Natural killer cell (primary cell): ENCODE measurements at regions not wholly inside any gene's neighbourhood (a gene's known extent, or its start where the extent isn't known, plus 50 kb on each side); places are given as distances from the start of the nearest gene placed in this dataset.
"Not testable (repeated sequence)": the region's sequence is repeated elsewhere in the genome, so short reads cannot be mapped to it uniquely, and the experiment has no call there.

ENCODE experiments used
- ATAC-seq, 3 donors: fragments of 150-1000 bp in 2 of 3; fragments of 200-7000 bp in 1 of 3; cut with Tn5 transposase; 1 replicate in 1 of 3; 2 replicates in 2 of 3; pipeline ENCODE4 v1.10.0; 2021; ENCODE audit warnings: mild to moderate bottlenecking in 2 of 3, moderate library complexity in 2 of 3
- DNase-seq, 2 donors: peaks; one replicate each; pipeline versions ENCODE4 v3.0.0 to v3.0.0-alpha.2; 2013 to 2021; ENCODE audit warnings: mixed read lengths in 1 of 2
- H3K27ac ChIP-seq: one replicate; pipeline ENCODE4 v1.5.1; 2013; ENCODE audit warnings: mild to moderate bottlenecking, low read length
- H3K27me3 ChIP-seq: one replicate; pipeline ENCODE4 v1.6.1; 2013; ENCODE audit warnings: low read length; ENCODE audit not compliant: control insufficient read depth, insufficient read depth
- H3K36me3 ChIP-seq: one replicate; pipeline ENCODE4 v1.6.1; 2013; ENCODE audit warnings: low read length; ENCODE audit not compliant: control insufficient read depth, insufficient read depth
- H3K4me1 ChIP-seq: one replicate; pipeline ENCODE4 v1.6.1; 2013; ENCODE audit warnings: low read length; ENCODE audit not compliant: control insufficient read depth, insufficient read depth
- H3K4me3 ChIP-seq: one replicate; pipeline ENCODE4 v1.5.1; 2013; ENCODE audit warnings: low read length
- H3K9me3 ChIP-seq: one replicate; pipeline ENCODE4 v1.6.1; 2013; ENCODE audit warnings: low read length; ENCODE audit not compliant: control insufficient read depth, insufficient read depth
- H3K27ac Mint-ChIP-seq, 2 donors: one replicate each; pipeline ENCODE4 v1.8.0; 2022; ENCODE audit warnings: mild to moderate bottlenecking in 2 of 2, mixed read lengths in 2 of 2, moderate library complexity in 1 of 2
- H3K27me3 Mint-ChIP-seq, 2 donors: one replicate each; pipeline ENCODE4 v1.8.0; 2022; ENCODE audit warnings: low read depth in 2 of 2, mixed read lengths in 2 of 2
- H3K36me3 Mint-ChIP-seq: one replicate; pipeline ENCODE4 v1.8.0; 2022; ENCODE audit warnings: mixed read lengths
- H3K4me1 Mint-ChIP-seq, 2 donors: one replicate each; pipeline ENCODE4 v1.8.0; 2022; ENCODE audit warnings: mixed read lengths in 2 of 2
- H3K4me3 Mint-ChIP-seq: one replicate; pipeline ENCODE4 v1.8.0; 2022; ENCODE audit warnings: mild to moderate bottlenecking, moderate library complexity, mixed read lengths
- H3K9me3 Mint-ChIP-seq, 2 donors: one replicate each; pipeline ENCODE4 v1.8.0; 2022; ENCODE audit warnings: mixed read lengths in 2 of 2
- WGBS: methylation state at CpG from one replicate; pipeline ENCODE4 v1.1.7; 2013; ENCODE audit warnings: missing lambda C conversion rate; ENCODE audit not compliant: insufficient coverage; 5-methylcytosine and 5-hydroxymethylcytosine counted together
- intact Hi-C: fragments of 100-400 bp; cut with micrococcal nuclease; formaldehyde crosslinking; loops from one replicate; pipeline ENCODE4 v1.14.2; 2022
- TF ChIP-seq, protein P1 (sequence below): fragments of 200-600 bp; IDR thresholded peaks from one replicate; pipeline ENCODE4 v1.8.0; 2022; ENCODE audit warnings: antibody characterized with exemption

DNA sequence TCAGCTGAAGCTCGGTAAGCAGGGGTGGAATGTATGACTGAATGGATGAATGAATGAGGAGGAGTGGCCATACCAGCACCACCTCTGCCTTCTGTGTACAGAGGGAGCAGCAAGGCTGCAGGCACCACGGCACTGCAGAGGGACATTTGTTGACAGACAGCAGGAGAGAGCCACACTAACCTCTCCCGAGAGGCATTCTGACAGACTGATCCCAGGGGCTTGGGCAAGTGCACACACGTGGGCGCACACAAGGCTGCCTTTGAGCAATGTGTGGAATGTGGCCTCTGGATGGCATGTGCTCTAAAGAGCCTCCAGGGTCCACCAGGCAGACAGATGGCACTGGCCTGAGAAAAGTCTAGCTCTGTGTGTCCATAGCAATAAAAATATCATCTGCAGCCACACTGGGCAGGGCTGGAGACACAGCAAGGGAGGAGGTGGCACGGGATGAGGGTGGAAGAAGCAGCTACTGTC, 111.8 kb downstream of the ACTL7B start:
- intact Hi-C loops, result no loop called here
- Histone ChIP-seq H3K36me3 (no peaks in the 10 kb centered on the region), H3K27ac (no peak overlapping the region), H3K9me3 (no peaks in the 10 kb centered on the region), H3K27me3 (no peaks in the 10 kb centered on the region), H3K4me1 (no peaks in the 10 kb centered on the region), H3K4me3 (no peak overlapping the region)
- ATAC-seq, result peak in 1 of 3 donors; percentile 30
- TF ChIP-seq, protein P1, sequence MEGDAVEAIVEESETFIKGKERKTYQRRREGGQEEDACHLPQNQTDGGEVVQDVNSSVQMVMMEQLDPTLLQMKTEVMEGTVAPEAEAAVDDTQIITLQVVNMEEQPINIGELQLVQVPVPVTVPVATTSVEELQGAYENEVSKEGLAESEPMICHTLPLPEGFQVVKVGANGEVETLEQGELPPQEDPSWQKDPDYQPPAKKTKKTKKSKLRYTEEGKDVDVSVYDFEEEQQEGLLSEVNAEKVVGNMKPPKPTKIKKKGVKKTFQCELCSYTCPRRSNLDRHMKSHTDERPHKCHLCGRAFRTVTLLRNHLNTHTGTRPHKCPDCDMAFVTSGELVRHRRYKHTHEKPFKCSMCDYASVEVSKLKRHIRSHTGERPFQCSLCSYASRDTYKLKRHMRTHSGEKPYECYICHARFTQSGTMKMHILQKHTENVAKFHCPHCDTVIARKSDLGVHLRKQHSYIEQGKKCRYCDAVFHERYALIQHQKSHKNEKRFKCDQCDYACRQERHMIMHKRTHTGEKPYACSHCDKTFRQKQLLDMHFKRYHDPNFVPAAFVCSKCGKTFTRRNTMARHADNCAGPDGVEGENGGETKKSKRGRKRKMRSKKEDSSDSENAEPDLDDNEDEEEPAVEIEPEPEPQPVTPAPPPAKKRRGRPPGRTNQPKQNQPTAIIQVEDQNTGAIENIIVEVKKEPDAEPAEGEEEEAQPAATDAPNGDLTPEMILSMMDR, result no peak
- H3K4me3 Mint-ChIP-seq, result no peak overlapping the region
- 84% methylated on average over 6 of the region's 6 CpGs for whole genome bisulfite sequencing
- H3K9me3 Mint-ChIP-seq, result no peaks in the 10 kb centered on the region
- DNase-seq, result no peak
- no peaks in the 10 kb centered on the region for H3K27me3 Mint-ChIP-seq
- H3K27ac Mint-ChIP-seq, result no peak overlapping the region
- H3K36me3 Mint-ChIP-seq, result no peaks in the 10 kb centered on the region
- H3K4me1 Mint-ChIP-seq, result no peaks in the 10 kb centered on the region

DNA sequence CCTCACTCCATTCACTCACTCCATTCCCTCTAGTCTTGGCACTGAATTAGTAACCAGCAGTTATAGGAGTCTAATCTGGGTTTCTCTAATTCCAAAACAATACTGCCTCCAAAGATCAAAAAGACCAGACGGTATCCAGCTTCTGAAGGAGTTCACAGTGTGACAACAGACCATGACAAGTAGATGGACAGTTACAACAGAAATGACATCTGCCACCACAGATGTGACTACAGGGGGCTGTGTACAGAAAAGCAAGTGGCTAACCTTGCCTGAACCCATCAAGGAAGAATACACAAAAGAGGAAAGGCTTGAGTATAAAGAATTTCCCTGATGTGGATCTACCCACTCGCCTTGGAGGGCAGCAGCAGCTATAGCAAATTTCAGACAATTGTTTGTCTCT, 112.4 kb downstream of the ACTL7B start:
- TF ChIP-seq, protein P1, result no peak
- no peaks in the 10 kb centered on the region for H3K4me1 Mint-ChIP-seq
- ATAC-seq, result no peak

DNA sequence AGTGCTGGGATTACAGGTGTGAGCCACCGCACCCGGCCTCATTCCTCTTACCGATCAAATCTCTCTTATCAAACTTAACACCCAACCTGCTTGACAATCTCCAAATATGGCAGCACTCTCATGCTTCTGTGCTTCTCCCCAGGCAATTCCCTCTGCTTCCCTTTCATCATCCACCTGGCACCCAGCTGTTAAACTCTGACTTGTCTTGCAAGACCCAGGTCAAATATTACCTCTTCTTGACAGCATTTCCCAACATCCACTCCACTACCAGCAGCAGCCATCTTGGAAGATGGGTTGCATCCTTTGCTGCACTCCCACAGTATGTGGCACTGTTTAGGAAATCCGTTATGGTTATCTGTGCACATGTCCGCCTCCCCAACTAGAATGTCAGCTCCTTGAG, 113.6 kb downstream of the ACTL7B start:
- H3K4me1 Mint-ChIP-seq, result no peaks in the 10 kb centered on the region
- Histone ChIP-seq H3K27ac (no peak overlapping the region), H3K4me3 (no peak overlapping the region), H3K4me1 (no peaks in the 10 kb centered on the region), H3K9me3 (no peaks in the 10 kb centered on the region), H3K36me3 (no peaks in the 10 kb centered on the region), H3K27me3 (no peaks in the 10 kb centered on the region)
- DNase-seq (no peak), ATAC-seq (no peak)
- 75% methylated on average over 5 of the region's 5 CpGs for WGBS
- no peak overlapping the region for H3K4me3 Mint-ChIP-seq
- H3K36me3 Mint-ChIP-seq, result no peaks in the 10 kb centered on the region
- TF ChIP-seq, protein P1, result no peak
- no peaks in the 10 kb centered on the region for H3K9me3 Mint-ChIP-seq
- intact Hi-C loops, result no loop called here
- no peak overlapping the region for H3K27ac Mint-ChIP-seq
- no peaks in the 10 kb centered on the region for H3K27me3 Mint-ChIP-seq

More for the DNA sequence above, 112.4 kb downstream of the ACTL7B start:
- Mint-ChIP-seq H3K36me3 (no peaks in the 10 kb centered on the region), H3K27ac (no peak overlapping the region), H3K9me3 (no peaks in the 10 kb centered on the region), H3K27me3 (no peaks in the 10 kb centered on the region), H3K4me3 (no peak overlapping the region)
- Histone ChIP-seq H3K9me3 (no peaks in the 10 kb centered on the region), H3K4me3 (no peak overlapping the region), H3K27me3 (no peaks in the 10 kb centered on the region), H3K36me3 (no peaks in the 10 kb centered on the region), H3K4me1 (no peaks in the 10 kb centered on the region), H3K27ac (no peak overlapping the region)
- 68% methylated on average over 2 of the region's 2 CpGs for WGBS
- no peak for DNase-seq
- intact Hi-C loops, result no loop called here

DNA sequence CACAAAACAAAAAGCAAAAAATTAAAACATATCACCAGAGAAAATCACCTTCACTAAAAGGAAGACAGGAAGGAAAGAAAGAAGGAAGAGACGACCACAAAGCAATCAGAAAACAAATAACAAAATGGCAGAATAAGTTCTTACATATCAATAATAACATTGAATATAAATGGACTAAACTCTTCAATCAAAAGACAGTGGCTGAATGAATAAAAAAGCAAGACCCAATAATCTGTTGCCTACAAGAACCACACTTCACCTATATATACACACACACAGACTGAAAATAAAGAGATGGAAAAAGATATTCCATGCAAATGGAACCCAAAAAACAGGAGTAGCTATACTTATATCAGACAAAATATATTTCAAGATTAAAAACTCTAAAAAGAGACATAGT, 124.5 kb downstream of the ACTL7B start:
- H3K27me3 ChIP-seq, H3K27ac Mint-ChIP-seq, H3K4me3 Mint-ChIP-seq, H3K9me3 ChIP-seq, H3K27me3 Mint-ChIP-seq, H3K36me3 ChIP-seq, H3K36me3 Mint-ChIP-seq, ATAC-seq, intact Hi-C loops, DNase-seq, H3K4me1 Mint-ChIP-seq, H3K4me3 ChIP-seq, H3K9me3 Mint-ChIP-seq, H3K27ac ChIP-seq, H3K4me1 ChIP-seq: not testable (repeated sequence)
- WGBS, result no CpG with 5 or more reads among the region's 1 CpG
